ENCODE measurements at regions not wholly inside any gene's neighbourhood (a gene's known extent, or its start where the extent isn't known, plus 50 kb on each side); places are given as distances from the start of the nearest gene placed in this dataset.

DNA sequence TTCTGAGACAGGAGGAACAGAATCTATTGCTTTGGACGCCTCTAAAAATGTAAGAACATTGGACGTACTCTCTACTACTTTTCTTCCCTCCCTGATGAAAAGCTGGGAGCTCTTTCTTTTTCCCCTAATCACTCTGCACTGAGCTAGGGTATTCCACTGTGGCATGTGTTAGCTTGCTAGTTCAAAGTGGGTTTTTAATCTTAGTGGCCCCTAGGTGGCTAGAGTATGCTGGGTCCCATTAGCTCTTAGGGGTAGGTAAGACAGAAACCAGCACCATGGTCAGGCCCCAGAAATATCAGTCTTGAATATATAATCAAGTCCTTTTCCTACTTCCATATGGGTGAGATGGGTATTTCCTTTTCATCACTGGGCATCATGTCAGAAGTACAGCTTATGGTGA, 945.2 kb upstream of the PTPRD start:
- TF ChIP-seq, protein P1, sequence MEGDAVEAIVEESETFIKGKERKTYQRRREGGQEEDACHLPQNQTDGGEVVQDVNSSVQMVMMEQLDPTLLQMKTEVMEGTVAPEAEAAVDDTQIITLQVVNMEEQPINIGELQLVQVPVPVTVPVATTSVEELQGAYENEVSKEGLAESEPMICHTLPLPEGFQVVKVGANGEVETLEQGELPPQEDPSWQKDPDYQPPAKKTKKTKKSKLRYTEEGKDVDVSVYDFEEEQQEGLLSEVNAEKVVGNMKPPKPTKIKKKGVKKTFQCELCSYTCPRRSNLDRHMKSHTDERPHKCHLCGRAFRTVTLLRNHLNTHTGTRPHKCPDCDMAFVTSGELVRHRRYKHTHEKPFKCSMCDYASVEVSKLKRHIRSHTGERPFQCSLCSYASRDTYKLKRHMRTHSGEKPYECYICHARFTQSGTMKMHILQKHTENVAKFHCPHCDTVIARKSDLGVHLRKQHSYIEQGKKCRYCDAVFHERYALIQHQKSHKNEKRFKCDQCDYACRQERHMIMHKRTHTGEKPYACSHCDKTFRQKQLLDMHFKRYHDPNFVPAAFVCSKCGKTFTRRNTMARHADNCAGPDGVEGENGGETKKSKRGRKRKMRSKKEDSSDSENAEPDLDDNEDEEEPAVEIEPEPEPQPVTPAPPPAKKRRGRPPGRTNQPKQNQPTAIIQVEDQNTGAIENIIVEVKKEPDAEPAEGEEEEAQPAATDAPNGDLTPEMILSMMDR (IDR thresholded peaks at IDR 0.05): no peak

DNA sequence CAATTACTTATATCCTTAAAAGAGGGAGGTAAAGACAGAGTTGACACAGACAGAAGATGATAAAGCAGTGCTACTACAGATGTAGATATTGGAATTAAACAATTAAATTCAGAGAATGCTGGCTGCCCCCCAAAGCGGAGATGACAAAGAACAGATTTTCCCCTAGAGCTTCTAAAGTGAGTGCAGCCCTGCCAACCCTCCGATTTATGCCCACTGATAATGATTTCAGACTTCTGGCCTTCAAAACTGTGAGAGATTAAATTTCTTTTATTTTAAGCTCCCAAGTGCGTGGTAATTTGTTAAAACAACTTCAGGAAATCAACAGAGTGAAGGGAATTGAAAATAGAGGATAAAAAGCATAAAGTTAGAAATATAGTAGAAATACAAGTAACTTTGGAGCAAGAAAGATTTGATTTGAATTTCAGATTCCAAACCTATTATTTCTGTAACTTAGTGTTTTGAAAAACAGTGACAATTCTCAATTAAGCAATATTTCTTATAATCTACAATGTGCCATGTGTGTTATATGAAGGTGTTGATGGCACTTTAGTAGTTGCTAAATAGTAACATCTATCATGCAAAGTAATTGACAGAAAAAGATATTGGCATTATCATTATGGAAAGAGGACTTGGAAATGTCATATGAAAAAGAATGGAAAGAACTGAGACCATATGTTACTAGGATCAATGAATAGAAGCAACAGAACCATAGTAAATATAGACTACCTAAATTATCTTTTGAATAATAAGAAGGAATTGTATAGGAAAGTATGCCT, 946.4 kb upstream of the PTPRD start:
- TF ChIP-seq, protein P1 (IDR thresholded peaks at IDR 0.05): no peak

DNA sequence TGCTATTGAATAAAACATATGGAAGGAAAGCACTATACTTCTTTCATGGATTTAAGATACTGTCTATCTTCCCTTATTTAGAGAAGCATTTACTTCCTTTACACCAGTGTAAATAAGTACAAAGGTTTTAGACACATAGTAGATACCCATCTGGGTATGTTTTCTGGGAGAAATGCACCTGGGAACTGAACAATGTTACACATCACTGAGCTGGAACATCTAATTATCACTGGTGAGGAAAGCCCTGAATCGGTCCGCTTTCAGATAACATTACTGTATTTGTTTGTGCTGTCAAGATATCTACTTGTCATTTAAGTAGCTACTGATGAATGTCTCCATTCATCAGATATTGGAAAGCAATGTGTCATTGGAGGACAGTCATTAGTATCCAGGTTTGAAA, 964.7 kb upstream of the PTPRD start:
- TF ChIP-seq, protein P1 (IDR thresholded peaks at IDR 0.05): no peak

DNA sequence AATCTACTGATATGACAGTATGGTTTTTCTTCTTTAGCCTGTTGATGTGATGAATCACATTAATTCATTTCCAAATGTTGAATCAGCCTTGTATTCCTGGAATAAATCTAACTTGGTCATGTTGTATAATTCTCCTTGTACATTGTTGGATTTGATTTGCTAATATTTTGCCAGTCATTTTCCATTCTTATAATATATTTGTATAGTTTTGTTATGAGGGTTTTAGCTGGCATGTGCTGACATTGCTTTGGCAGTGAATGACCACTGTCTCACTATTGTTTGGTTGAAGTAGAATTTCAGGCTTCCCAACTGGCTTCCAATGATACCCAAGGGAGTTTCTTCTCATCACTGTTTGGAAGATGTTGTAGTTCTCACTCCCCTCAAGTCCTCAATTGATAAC, 983.0 kb upstream of the PTPRD start:
- TF ChIP-seq, protein P1 (IDR thresholded peaks at IDR 0.05): no peak

DNA sequence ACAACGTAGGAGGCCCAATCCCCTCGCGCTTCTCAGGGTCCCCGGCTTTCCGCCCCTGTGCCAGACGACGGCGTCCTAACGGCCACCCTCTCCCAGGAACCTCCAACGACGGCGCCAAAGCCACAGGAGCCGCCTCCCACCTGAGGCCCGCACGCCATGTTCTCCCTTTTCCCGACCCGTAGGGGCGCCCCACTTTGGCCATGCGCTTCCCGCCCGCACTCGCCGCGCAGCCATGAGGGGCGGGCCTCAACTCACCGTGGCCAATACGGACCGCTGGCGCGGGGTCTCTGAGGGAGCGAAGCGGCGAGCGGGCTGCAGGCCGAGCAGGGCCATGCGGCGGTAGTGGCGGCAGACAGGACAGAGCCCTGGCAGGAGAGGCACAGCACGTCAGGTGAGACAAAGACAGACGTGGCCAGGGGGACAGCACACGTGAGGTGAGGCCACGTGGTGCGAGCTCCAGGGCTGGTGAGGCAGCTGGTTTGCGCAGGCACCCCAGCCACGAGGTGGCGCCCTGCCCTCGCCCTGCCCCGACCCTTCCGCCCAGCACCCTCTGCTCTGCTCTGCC, 1005.5 kb upstream of the PTPRD start:
- TF ChIP-seq, protein P1 (IDR thresholded peaks at IDR 0.05): peak; percentile 46

DNA sequence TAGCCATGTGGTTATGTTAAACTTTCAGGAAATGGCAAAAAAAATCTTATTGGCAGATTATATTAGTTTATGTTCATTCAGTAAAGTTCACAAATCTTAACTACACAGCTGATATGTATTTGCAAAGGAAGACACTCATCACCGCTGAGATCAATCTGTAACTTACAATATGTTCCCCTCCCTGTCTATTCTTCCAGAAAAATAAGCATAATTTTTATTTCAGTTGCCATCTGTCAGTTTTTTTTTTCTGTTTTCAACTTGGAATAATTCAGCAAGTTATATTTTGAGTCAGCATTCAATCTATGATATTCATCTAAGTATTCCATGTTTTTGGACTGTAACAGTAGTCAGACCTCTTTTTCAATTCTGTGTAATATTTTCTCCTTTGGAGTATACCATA, 1019.9 kb upstream of the PTPRD start:
- TF ChIP-seq, protein P1 (IDR thresholded peaks at IDR 0.05): no peak

DNA sequence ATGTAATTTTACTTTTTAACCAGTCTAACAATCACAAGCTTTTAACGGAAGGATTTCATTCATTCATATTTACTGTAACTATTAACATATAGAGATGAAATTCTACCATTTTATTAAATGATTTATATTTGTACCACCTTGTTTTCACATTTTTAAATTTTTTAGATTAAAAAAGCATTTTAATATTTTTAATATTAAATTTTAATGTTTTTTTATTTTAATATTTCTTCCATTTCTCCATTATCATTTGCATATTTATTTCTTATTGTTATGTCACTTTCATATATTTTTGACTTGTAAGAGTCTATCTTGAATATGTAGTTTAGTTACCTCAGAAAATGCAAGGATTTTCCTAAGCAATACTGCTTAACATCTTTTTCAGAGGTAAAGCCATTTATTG, 1034.0 kb upstream of the PTPRD start:
- TF ChIP-seq, protein P1 (IDR thresholded peaks at IDR 0.05): no peak
